T-helper 1 cell (primary cell): ENCODE measurements at regions not wholly inside any gene's neighbourhood (a gene's known extent, or its start where the extent isn't known, plus 50 kb on each side); places are given as distances from the start of the nearest gene placed in this dataset.

ENCODE experiments used
- DNase-seq, 5 donors: peaks; one replicate each; pipeline ENCODE4 v3.0.0-alpha.2; 2012 to 2020

DNA sequence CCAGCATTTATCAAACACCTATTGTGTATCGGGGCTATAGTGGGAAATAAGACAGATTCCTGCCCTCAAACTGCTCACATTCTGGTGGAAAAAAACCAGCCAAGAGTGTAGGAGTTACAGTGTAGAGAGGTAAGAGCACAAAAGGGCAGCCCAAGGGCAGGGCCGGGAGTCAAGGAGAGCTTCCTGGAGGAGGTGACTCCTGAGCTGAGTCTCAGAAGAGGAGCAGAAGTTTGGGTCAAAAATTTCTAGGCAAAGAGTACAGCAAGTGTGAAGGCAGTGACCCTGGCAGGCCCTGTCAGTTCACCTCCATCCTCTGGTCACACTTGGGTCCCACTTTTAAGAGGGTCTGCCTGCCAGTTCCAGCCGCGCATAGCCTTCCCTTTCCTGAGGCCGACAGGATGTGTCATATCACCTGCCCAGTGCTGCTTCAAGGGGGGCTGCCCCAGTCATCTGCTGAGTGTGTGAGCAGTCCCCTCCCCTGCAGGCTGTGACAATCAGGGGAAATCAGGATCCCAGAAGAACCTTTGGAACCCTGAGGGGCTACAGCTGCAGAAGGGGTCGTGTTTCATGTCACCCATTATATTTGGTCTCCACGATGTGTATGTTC is 118.4 kb downstream of the GLI2 start:
- DNase-seq, result no peak

GRCh38 chr2:120854766-120855530 is 119.3 kb downstream of the GLI2 start:
- peak in 1 of 5 donors; percentile 0 for DNase-seq

- DNase-seq, result no peak
These were observed 120.3 kb downstream of the GLI2 start for GRCh38 chr2:120855855-120856405.

DNA sequence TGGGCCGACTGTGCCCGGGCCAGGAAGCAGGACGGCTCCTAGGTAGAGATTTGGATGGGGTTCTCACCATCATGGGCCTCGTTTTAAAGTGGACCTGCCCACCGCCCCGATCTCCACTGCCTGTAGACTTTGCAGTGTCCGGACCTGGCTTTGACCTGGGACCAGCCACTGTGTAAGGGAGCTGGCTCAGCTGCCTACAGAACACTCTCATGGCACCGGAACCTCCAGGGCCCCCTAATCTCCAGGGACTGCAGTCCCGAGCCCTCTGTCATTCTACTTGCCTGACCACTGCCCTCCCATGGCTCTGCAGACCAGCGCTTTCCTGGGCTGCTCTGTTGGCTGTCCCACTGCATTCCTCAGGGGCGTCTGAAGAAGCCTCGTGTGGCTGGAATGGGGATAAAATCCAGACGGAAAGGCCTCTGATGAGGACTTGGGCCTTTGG is 120.8 kb downstream of the GLI2 start:
- no peak for DNase-seq

- DNase-seq, result no peak
These were observed 121.8 kb downstream of the GLI2 start for GRCh38 chr2:120857422-120857821.

GRCh38 chr2:120857931-120858330 is 122.3 kb downstream of the GLI2 start:
- no peak for DNase-seq

GRCh38 chr2:120858361-120859106 is 122.9 kb downstream of the GLI2 start:
- DNase-seq, result no peak

DNA sequence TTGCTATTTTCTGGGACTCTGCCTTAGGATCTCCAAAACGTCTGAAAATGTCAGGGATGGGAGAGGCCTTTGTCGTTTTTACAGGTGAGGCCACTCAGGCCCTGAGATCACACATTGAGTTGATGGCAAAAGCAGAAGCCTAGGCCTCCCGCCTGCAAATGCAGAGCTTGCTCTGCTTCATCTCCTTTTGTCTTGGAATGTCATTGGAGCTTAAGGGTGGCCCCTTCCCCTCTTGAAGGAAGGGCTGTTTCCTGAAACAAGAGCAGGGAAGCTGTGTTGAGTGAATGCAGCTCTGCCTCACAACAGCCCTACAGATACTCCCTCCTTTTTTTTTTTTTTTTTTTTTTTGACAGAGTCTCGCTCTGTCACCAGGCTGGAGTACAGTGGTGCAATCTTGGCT is 123.5 kb downstream of the GLI2 start:
- no peak for DNase-seq

DNA sequence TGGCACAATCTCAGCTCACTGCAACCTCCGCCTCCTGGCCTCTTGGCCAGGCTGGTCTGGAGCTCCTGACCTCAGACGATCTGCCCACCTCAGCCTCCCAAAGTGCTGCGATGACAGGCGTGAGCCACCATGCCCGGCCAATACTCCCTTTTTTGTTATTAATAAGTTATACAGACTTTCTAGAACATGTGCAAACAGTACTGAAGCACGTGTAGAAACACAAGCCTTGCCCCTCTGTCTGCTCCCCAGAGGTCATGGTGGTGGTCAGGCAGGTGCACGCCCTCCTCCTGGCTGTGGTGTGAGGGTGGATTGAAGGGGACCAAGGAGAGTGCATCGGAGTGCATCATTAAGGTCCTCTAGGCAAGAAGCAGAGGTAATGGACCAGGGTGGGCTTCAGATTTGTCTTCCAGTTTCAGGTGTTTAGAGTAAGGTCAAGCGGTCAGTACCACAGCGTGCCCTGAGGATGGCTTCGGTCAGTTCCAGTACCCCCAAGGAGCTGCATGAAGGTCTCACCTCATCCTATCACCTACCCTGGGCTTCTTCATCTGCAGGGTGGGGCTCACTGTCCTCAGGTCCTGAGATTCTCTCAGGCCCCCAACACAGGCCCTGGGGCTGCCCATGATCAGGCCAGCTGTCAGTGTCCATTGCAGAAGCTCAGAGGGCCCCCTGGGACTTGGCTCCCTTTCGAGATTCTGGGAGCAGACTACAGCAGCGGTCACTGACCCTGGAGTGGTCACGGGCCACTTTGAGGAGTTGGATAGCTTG is 124.3 kb downstream of the GLI2 start:
- no peak for DNase-seq

- DNase-seq, result no peak
These were observed 124.9 kb downstream of the GLI2 start for GRCh38 chr2:120860579-120860922.

GRCh38 chr2:120861191-120861575 is 125.5 kb downstream of the GLI2 start:
- DNase-seq, result no peak

DNA sequence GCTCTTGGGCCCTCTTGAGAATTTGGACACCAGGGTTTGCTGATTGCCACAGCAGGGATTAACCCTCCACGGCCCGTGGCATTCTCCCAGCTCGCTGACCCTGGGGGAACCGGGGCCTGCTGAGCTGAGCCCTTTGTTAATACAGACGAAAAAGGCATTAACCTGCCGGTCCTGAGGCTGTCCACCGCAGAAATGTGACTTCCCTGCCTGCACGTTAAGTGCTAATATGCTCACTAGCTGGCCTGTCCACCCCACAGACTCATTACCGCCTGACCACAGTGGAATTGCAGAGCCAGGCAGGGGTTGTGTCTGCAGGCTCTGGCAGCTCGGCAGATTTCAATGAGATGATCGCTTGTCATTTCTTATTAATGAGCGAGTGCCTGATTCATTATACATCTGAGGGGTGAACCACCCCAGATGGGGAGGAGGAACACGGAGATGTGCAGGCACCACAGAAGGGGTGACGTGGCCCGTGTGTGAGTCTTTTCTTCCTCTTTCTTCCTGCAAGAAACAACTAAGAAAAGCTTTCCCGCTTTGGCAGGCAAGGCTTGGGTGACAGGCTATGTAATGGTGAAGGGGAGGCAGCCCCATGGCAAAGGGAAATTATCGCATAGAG is 126.0 kb downstream of the GLI2 start:
- DNase-seq, result no peak

GRCh38 chr2:120862201-120863060 is 126.8 kb downstream of the GLI2 start:
- DNase-seq, result no peak

DNA sequence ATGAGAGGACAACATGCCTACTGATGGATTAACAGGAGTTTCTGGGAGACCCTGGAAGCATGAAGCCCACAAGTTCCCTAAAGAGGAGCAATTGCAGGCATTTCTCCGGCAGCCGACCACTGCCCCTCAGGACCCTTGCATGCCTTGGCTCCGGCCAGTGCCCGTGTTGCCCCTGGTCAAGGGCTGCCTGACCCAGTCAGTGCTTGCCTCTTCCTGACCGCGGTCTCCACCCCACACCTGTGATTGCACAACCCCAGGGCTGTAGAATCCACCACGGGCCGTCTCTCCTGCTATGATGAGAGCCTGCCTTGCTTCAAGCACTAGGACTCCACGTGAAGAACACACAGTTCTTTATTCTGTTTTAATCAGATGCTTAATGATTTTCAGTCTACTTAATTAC is 127.5 kb downstream of the GLI2 start:
- DNase-seq, result no peak

- DNase-seq, result no peak
These were observed 128.1 kb downstream of the GLI2 start for GRCh38 chr2:120863661-120864320.

DNA sequence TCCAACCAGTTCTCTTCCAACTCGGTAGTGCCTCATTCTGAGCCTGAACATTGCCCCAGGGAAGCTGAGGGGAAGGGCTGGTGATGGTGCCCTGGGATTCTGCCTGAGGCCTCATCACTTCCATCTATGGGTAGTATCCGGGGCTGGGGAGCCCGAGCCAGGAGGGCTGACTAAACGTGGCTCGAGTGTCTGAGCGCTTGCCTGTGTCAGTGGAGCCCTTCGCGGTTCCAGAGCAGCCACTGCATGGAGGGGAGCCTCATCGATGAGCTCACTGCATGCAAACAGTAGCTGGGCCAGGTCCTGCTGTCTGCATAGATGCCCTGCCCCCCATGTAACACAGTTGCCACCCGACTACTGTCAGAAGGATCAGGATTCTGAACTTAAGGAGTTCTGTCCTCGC is 129.3 kb downstream of the GLI2 start:
- no peak for DNase-seq

- DNase-seq, result no peak
These were observed 130.0 kb downstream of the GLI2 start for GRCh38 chr2:120865656-120866055.

DNA sequence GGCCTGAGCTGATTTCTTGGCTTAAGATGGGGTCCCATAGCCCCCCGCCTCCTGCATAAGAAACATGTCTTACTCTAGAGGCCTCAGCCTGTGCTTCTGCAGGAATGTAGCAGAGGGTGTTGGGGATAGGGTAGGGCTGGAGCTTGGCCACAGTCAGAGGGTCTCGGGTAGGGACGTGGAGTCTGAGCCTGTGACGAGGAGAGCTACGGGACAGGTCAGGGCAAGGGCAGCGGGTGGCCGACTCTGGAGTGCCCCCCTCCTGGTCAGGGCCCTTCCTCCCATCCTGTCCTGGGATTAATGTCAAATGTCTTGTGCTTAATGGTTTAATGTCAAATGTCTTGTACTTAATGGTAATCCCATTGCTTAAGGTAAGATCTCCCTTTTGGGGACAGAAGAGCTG is 130.4 kb downstream of the GLI2 start:
- no peak for DNase-seq

GRCh38 chr2:120866483-120867140 is 130.9 kb downstream of the GLI2 start:
- DNase-seq, result no peak
